ENCODE measurements at regions not wholly inside any gene's neighbourhood (a gene's known extent, or its start where the extent isn't known, plus 50 kb on each side); places are given as distances from the start of the nearest gene placed in this dataset.
"Not testable (repeated sequence)": the region's sequence is repeated elsewhere in the genome, so short reads cannot be mapped to it uniquely, and the experiment has no call there.

- not testable (repeated sequence) for DNase-seq (ENCODE audit: low read depth in 2 of 2)
Observed at GRCh38 chr20:53721445-53721963, 127.9 kb upstream of the ZNF217 start.

GRCh38 chr20:53719171-53719803, 125.6 kb upstream of the ZNF217 start:
- DNase-seq (ENCODE audit: low read depth in 2 of 2): not testable (repeated sequence)

- DNase-seq (ENCODE audit: low read depth in 2 of 2): no peak
Observed at GRCh38 chr20:53718142-53719021, 124.7 kb upstream of the ZNF217 start.

GRCh38 chr20:53716395-53716794, 122.8 kb upstream of the ZNF217 start:
- DNase-seq (ENCODE audit: low read depth in 2 of 2): no peak

- no peak for DNase-seq (ENCODE audit: low read depth in 2 of 2)
Observed at GRCh38 chr20:53714524-53714923, 120.9 kb upstream of the ZNF217 start.

- DNase-seq (ENCODE audit: low read depth in 2 of 2): no peak
Observed at GRCh38 chr20:53713328-53714056, 119.9 kb upstream of the ZNF217 start.

GRCh38 chr20:53712212-53712977, 118.8 kb upstream of the ZNF217 start:
- DNase-seq (ENCODE audit: low read depth in 2 of 2): no peak

GRCh38 chr20:53711333-53712211, 117.9 kb upstream of the ZNF217 start:
- no peak for DNase-seq (ENCODE audit: low read depth in 2 of 2)

GRCh38 chr20:53708129-53708968, 114.7 kb upstream of the ZNF217 start:
- no peak for DNase-seq (ENCODE audit: low read depth in 2 of 2)

- no peak for DNase-seq (ENCODE audit: low read depth in 2 of 2)
Observed at GRCh38 chr20:53707371-53708055, 113.9 kb upstream of the ZNF217 start.

- peak; percentile 61 to 76 for DNase-seq (ENCODE audit: low read depth in 2 of 2)
Observed at GRCh38 chr20:53706466-53707370, 113.1 kb upstream of the ZNF217 start.

GRCh38 chr20:53706008-53706465, 112.4 kb upstream of the ZNF217 start:
- no peak for DNase-seq (ENCODE audit: low read depth in 2 of 2)

GRCh38 chr20:53702617-53703016, 109.0 kb upstream of the ZNF217 start:
- no peak for DNase-seq (ENCODE audit: low read depth in 2 of 2)

- DNase-seq (ENCODE audit: low read depth in 2 of 2): no peak
Observed at GRCh38 chr20:53699906-53700305, 106.3 kb upstream of the ZNF217 start.

- DNase-seq (ENCODE audit: low read depth in 2 of 2): no peak
Observed at GRCh38 chr20:53699085-53699674, 105.5 kb upstream of the ZNF217 start.

- no peak for DNase-seq (ENCODE audit: low read depth in 2 of 2)
Observed at GRCh38 chr20:53698371-53698978, 104.8 kb upstream of the ZNF217 start.
